Neural cell (in vitro differentiated cells): ENCODE measurements at regions not wholly inside any gene's neighbourhood (a gene's known extent, or its start where the extent isn't known, plus 50 kb on each side); places are given as distances from the start of the nearest gene placed in this dataset.

Experiments used
- H2AFZ ChIP-seq: fragments of 200-600, 300-800 bp; sonication (generic), shearing (Covaris generic); 2 replicates; pipeline ENCODE4 v1.6.0; 2014; ENCODE audit warnings: low read depth, mild to moderate bottlenecking, antibody characterized with exemption, low read length, moderate library complexity
- H3F3A ChIP-seq: fragments of 200-600 bp; shearing (Covaris generic); 2 replicates; pipeline ENCODE4 v1.6.1; 2016; ENCODE audit warnings: mild to moderate bottlenecking, moderate library complexity, mixed read lengths, antibody characterized with exemption, low read length; ENCODE audit not compliant: insufficient read depth, poor library complexity, severe bottlenecking
- H3K27ac ChIP-seq: fragments of 200-600, 300-800 bp; sonication (generic), shearing (Covaris generic); 2 replicates; pipeline ENCODE4 v1.5.1; 2014; ENCODE audit warnings: mild to moderate bottlenecking, low read length, moderate library complexity
- H3K27me3 ChIP-seq: fragments of 300-800, 200-600 bp; sonication (generic), shearing (Covaris generic); 2 replicates; pipeline ENCODE4 v1.6.0; 2014; ENCODE audit warnings: mild to moderate bottlenecking, low read depth, low read length, moderate library complexity; ENCODE audit not compliant: insufficient read depth
- H3K36me3 ChIP-seq: fragments of 300-800, 200-600 bp; sonication (generic), shearing (Covaris generic); 2 replicates; pipeline ENCODE4 v1.5.1; 2014; ENCODE audit warnings: mild to moderate bottlenecking, antibody characterized with exemption, low read length, moderate library complexity; ENCODE audit not compliant: insufficient read depth
- H3K4me2 ChIP-seq: fragments of 300-800, 200-600 bp; sonication (generic), shearing (Covaris generic); 2 replicates; pipeline ENCODE4 v1.6.0; 2014; ENCODE audit warnings: mild to moderate bottlenecking, low read length
- H3K4me3 ChIP-seq: fragments of 300-800, 200-600 bp; sonication (generic), shearing (Covaris generic); 2 replicates; pipeline ENCODE4 v1.5.1; 2014; ENCODE audit warnings: mild to moderate bottlenecking, low read length, moderate library complexity
- H3K79me2 ChIP-seq: fragments of 200-600 bp; shearing (Covaris generic); replicated peaks from 2 replicates; pipeline ENCODE4 v1.6.0; 2014; ENCODE audit warnings: mild to moderate bottlenecking, low read length, moderate library complexity; ENCODE audit not compliant: insufficient read depth
- H3K9ac ChIP-seq: fragments of 300-800, 200-600 bp; sonication (generic), shearing (Covaris generic); 2 replicates; pipeline ENCODE4 v1.6.1; 2016; ENCODE audit warnings: mild to moderate bottlenecking, low read length, mixed read lengths
- H3K9me2 ChIP-seq: fragments of 200-600 bp; shearing (Covaris generic); 2 replicates; pipeline ENCODE4 v1.6.1; 2016; ENCODE audit warnings: mild to moderate bottlenecking, low read length, mixed read lengths; ENCODE audit not compliant: insufficient read depth
- H3K9me3 ChIP-seq: fragments of 200-600, 300-800 bp; sonication (generic), shearing (Covaris generic); 2 replicates; pipeline ENCODE4 v1.6.1; 2016; ENCODE audit warnings: mild to moderate bottlenecking, mixed run types, low read length, moderate library complexity, mixed read lengths
- H4K20me1 ChIP-seq: fragments of 200-600 bp; shearing (Covaris generic); 2 replicates; pipeline ENCODE4 v1.6.1; 2016; ENCODE audit warnings: mild to moderate bottlenecking, mixed run types; ENCODE audit not compliant: insufficient read depth
- EP300 ChIP-seq: fragments of 450-650 bp; conservative IDR thresholded peaks from 2 replicates; pipeline ENCODE4 v1.6.1; 2014; ENCODE audit warnings: antibody characterized with exemption, mild to moderate bottlenecking, moderate library complexity; ENCODE audit not compliant: poor library complexity, severe bottlenecking
- EZH2 ChIP-seq: fragments of 200-600, 300-800 bp; shearing (Covaris generic), sonication (generic); IDR thresholded peaks from 2 replicates; pipeline ENCODE4 v1.6.1; 2014; ENCODE audit warnings: antibody characterized with exemption, low read length, borderline replicate concordance, mild to moderate bottlenecking; ENCODE audit not compliant: insufficient read depth, poor library complexity, severe bottlenecking
- MXI1 ChIP-seq: fragments of 450-650 bp; conservative IDR thresholded peaks from 2 replicates; pipeline ENCODE4 v1.6.1; 2014; ENCODE audit warnings: antibody characterized with exemption, mild to moderate bottlenecking; ENCODE audit not compliant: poor library complexity, severe bottlenecking
- POLR2AphosphoS5 ChIP-seq: IDR thresholded peaks from 2 replicates; pipeline ENCODE4 v1.6.1; 2012
- RAD21 ChIP-seq: fragments of 450-650 bp; conservative IDR thresholded peaks from 2 replicates; pipeline ENCODE4 v1.6.1; 2014; ENCODE audit warnings: antibody characterized with exemption, mild to moderate bottlenecking, moderate library complexity
- REST ChIP-seq: IDR thresholded peaks from 2 replicates; pipeline ENCODE4 v1.6.1; 2012; ENCODE audit warnings: borderline replicate concordance
- SMC3 ChIP-seq: fragments of 450-650 bp; conservative IDR thresholded peaks from 2 replicates; pipeline ENCODE4 v1.6.1; 2014; ENCODE audit warnings: antibody characterized with exemption, mild to moderate bottlenecking, moderate library complexity; ENCODE audit not compliant: poor library complexity
- TAF1 ChIP-seq: IDR thresholded peaks from 2 replicates; pipeline ENCODE4 v1.6.1; 2012; ENCODE audit warnings: low read depth
- TF ChIP-seq, protein P1 (sequence below): fragments of 450-650 bp; IDR thresholded peaks from 2 replicates; pipeline ENCODE4 v1.5.1; 2014; ENCODE audit warnings: antibody characterized with exemption, mild to moderate bottlenecking, moderate library complexity; ENCODE audit not compliant: poor library complexity, severe bottlenecking

GRCh38 chr19:31937983-31938382 lies 407.4 kb upstream of the ZNF507 start:
- TF ChIP-seq, protein P1, sequence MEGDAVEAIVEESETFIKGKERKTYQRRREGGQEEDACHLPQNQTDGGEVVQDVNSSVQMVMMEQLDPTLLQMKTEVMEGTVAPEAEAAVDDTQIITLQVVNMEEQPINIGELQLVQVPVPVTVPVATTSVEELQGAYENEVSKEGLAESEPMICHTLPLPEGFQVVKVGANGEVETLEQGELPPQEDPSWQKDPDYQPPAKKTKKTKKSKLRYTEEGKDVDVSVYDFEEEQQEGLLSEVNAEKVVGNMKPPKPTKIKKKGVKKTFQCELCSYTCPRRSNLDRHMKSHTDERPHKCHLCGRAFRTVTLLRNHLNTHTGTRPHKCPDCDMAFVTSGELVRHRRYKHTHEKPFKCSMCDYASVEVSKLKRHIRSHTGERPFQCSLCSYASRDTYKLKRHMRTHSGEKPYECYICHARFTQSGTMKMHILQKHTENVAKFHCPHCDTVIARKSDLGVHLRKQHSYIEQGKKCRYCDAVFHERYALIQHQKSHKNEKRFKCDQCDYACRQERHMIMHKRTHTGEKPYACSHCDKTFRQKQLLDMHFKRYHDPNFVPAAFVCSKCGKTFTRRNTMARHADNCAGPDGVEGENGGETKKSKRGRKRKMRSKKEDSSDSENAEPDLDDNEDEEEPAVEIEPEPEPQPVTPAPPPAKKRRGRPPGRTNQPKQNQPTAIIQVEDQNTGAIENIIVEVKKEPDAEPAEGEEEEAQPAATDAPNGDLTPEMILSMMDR: no peak
- Histone ChIP-seq H3K4me3 (no peak overlapping the region), H3K9me3 (no peaks in the 10 kb centered on the region), H3K27ac (no peak overlapping the region), H3K36me3 (no peaks in the 10 kb centered on the region), H2AFZ (no peak overlapping the region), H3K4me2 (no peak overlapping the region), H3K27me3 (no peaks in the 10 kb centered on the region), H3K9ac (no peak overlapping the region), H3K79me2 (no peaks in the 10 kb centered on the region), H3F3A (no peaks in the 10 kb centered on the region), H4K20me1 (no peaks in the 10 kb centered on the region), H3K9me2 (no peaks in the 10 kb centered on the region)

DNA sequence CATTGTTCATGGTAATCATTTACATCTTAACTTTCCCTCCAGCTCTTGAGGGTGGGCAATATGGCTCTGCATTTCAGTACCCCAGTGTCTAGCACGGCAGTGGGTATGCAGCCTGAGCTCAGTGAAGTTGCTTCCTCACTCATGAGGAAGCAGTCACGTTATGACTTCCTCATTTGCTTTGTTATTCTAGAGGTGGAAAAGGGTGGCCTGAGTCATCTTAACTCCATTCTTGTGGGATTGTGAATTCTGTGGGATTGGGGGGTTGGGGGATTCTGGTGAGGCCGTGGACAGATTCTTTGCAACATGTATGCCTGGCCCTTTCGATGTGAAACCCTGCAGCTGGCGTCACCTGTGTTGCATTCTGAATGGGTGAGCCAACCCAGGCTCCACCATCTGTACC lies 406.7 kb upstream of the ZNF507 start:
- no peaks in the 10 kb centered on the region for H3K9me2 ChIP-seq
- no peaks in the 10 kb centered on the region for H3K27me3 ChIP-seq
- no peak overlapping the region for H3K4me2 ChIP-seq
- H3K79me2 ChIP-seq: no peaks in the 10 kb centered on the region
- H4K20me1 ChIP-seq: no peaks in the 10 kb centered on the region
- H3K4me3 ChIP-seq: no peak overlapping the region
- H3F3A ChIP-seq: no peaks in the 10 kb centered on the region
- no peaks in the 10 kb centered on the region for H3K36me3 ChIP-seq
- no peak overlapping the region for H2AFZ ChIP-seq
- TF ChIP-seq REST: no peak
- no peaks in the 10 kb centered on the region for H3K9me3 ChIP-seq
- no peak overlapping the region for H3K27ac ChIP-seq
- H3K9ac ChIP-seq: no peak overlapping the region

GRCh38 chr19:31940396-31940795 lies 405.0 kb upstream of the ZNF507 start:
- Histone ChIP-seq H3K4me2 (no peak overlapping the region), H3K27me3 (no peaks in the 10 kb centered on the region), H3K79me2 (no peaks in the 10 kb centered on the region), H3K9ac (no peak overlapping the region), H3K27ac (no peak overlapping the region), H3K9me3 (no peaks in the 10 kb centered on the region), H3K4me3 (no peak overlapping the region), H3K9me2 (no peaks in the 10 kb centered on the region), H3F3A (no peaks in the 10 kb centered on the region), H3K36me3 (no peaks in the 10 kb centered on the region), H2AFZ (no peak overlapping the region), H4K20me1 (no peaks in the 10 kb centered on the region)
- TF ChIP-seq RAD21: no peak
- TF ChIP-seq, protein P1: no peak
- TF ChIP-seq EP300: no peak
- TF ChIP-seq REST: no peak
- TF ChIP-seq TAF1: no peak
- TF ChIP-seq SMC3: no peak
- TF ChIP-seq EZH2: no peak
- no peak for TF ChIP-seq MXI1
- no peak for TF ChIP-seq POLR2AphosphoS5
